ENCODE measurements at regions not wholly inside any gene's neighbourhood (a gene's known extent, or its start where the extent isn't known, plus 50 kb on each side); places are given as distances from the start of the nearest gene placed in this dataset.
"Not testable (repeated sequence)": the region's sequence is repeated elsewhere in the genome, so short reads cannot be mapped to it uniquely, and the experiment has no call there.

- no peak for DNase-seq (ENCODE audit: low spot score)
These were observed 344.9 kb downstream of the DCDC2C start for GRCh38 chr2:4047961-4048891.

GRCh38 chr2:4049463-4049862 lies 346.1 kb downstream of the DCDC2C start:
- no peak for DNase-seq (ENCODE audit: low spot score)

- DNase-seq (ENCODE audit: low spot score), result no peak
These were observed 350.6 kb downstream of the DCDC2C start for GRCh38 chr2:4053769-4054493.

- no peak for DNase-seq (ENCODE audit: low spot score)
These were observed 362.8 kb downstream of the DCDC2C start for GRCh38 chr2:4066217-4066616.

GRCh38 chr2:4073026-4073569 lies 369.7 kb downstream of the DCDC2C start:
- no peak for DNase-seq (ENCODE audit: low spot score)

- DNase-seq (ENCODE audit: low spot score), result no peak
These were observed 373.6 kb downstream of the DCDC2C start for GRCh38 chr2:4077017-4077416.

GRCh38 chr2:4085186-4085585 lies 381.8 kb downstream of the DCDC2C start:
- no peak for DNase-seq (ENCODE audit: low spot score)

GRCh38 chr2:4090668-4091630 lies 387.6 kb downstream of the DCDC2C start:
- no peak for DNase-seq (ENCODE audit: low spot score)

GRCh38 chr2:4091869-4092268 lies 388.5 kb downstream of the DCDC2C start:
- DNase-seq (ENCODE audit: low spot score), result no peak

GRCh38 chr2:4094743-4095142 lies 391.4 kb downstream of the DCDC2C start:
- DNase-seq (ENCODE audit: low spot score), result no peak

- no peak for DNase-seq (ENCODE audit: low spot score)
These were observed 393.8 kb downstream of the DCDC2C start for GRCh38 chr2:4096978-4097766.

- no peak for DNase-seq (ENCODE audit: low spot score)
These were observed 394.8 kb downstream of the DCDC2C start for GRCh38 chr2:4098137-4098536.

- DNase-seq (ENCODE audit: low spot score), result no peak
These were observed 398.6 kb downstream of the DCDC2C start for GRCh38 chr2:4101936-4102335.

GRCh38 chr2:4107179-4107578 lies 403.8 kb downstream of the DCDC2C start:
- DNase-seq (ENCODE audit: low spot score), result no peak

GRCh38 chr2:4110273-4110672 lies 406.9 kb downstream of the DCDC2C start:
- no peak for DNase-seq (ENCODE audit: low spot score)

- not testable (repeated sequence) for DNase-seq (ENCODE audit: low spot score)
These were observed 412.1 kb downstream of the DCDC2C start for GRCh38 chr2:4115435-4115834.

GRCh38 chr2:4122726-4123125 lies 419.4 kb downstream of the DCDC2C start:
- DNase-seq (ENCODE audit: low spot score), result no peak

- no peak for DNase-seq (ENCODE audit: low spot score)
These were observed 427.3 kb downstream of the DCDC2C start for GRCh38 chr2:4130651-4131050.

GRCh38 chr2:4134551-4135550 lies 431.5 kb downstream of the DCDC2C start:
- no peak for DNase-seq (ENCODE audit: low spot score)

GRCh38 chr2:4135765-4136164 lies 432.4 kb downstream of the DCDC2C start:
- no peak for DNase-seq (ENCODE audit: low spot score)

Data from HuH-7.5 (cell line).